DMS53 treated with DMSO at 0.1 percent for 48 hours (cell line): ENCODE measurements at regions not wholly inside any gene's neighbourhood (a gene's known extent, or its start where the extent isn't known, plus 50 kb on each side); places are given as distances from the start of the nearest gene placed in this dataset.

Experiments used
- DNase-seq: peaks from one replicate; lab custom pipeline; 2025; ENCODE audit not compliant: unreplicated experiment; lab: John Stamatoyannopoulos, UW

- peak; percentile 16 for DNase-seq
Observed at GRCh38 chr1:165075725-165076370, 280.7 kb downstream of the LMX1A start.

DNA sequence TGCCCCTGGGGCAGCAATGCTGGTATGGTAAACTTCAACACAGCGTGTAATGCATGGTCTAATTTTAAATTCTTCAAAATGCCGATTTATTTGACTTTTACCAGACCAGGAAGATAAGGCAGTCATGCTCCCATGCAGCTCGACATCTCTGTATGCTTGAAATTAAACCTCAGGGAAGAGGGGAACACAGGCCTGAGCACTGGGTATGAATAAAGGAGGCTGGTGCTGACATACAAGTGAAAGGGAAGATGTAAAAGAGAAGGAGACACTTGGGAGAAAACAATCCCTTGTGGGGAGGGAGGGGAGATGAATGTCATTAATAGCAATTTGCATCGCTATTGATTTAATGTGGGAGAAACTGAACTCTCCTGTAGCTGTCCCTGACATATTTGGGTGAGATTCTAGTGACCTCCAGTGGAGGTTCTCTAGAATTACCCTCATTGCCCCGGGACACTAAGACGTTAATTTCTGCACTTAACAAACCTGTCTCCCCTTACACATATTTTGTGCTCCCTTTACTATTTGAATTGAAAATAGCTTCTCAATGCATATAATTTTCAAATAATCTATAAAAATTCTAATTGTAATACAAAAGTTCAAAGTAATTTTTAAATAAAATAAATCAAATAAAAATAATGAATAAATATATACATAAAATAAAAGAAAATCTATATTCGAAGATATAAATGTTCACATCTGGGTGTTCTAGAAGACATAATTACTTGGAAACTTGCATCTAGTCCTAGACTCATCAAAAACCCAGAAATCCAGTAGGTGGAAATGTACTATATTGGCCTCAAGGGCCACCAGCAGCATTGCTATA is 283.1 kb downstream of the LMX1A start:
- DNase-seq = peak; percentile 56

- no peak for DNase-seq
Observed at GRCh38 chr1:165070675-165071074, 285.8 kb downstream of the LMX1A start.

DNA sequence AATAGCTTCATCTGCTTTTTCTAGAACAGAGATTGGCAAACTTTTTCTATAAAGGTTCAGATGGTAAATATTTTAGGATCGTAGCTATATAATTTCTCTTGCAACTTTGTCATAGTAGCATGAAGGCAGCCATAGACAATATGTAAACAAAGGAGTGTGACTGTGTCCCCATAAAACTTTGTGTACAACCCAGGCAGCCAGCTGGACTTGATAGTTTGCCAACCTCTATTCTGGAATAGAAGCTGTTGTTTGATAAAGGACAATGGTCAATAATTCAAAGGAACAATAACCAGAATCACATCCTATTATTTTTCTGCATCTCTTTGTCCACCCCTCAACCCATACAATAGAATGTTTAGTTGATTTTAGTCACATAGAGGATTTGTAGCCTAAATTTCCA is 286.7 kb downstream of the LMX1A start:
- no peak for DNase-seq

DNA sequence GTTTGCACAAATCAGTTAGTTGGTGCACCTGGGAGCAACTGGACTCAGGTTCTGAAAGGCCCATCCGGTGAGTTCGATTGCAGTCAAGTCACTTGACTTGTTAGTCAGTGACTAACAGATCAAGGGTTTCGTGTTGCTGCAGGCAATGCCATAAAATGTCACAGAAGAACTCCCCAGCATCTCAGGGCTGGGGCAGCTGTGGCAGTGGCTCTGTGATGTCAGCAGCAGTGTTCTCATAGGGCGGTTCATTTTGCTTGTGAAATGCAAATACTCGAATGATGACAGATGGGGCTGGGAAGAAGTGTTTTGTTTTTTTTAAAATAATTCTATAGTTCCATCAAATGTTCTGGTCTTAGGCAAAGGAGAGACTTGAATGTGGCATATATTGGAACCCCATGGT is 287.8 kb downstream of the LMX1A start:
- peak; percentile 71 for DNase-seq

DNA sequence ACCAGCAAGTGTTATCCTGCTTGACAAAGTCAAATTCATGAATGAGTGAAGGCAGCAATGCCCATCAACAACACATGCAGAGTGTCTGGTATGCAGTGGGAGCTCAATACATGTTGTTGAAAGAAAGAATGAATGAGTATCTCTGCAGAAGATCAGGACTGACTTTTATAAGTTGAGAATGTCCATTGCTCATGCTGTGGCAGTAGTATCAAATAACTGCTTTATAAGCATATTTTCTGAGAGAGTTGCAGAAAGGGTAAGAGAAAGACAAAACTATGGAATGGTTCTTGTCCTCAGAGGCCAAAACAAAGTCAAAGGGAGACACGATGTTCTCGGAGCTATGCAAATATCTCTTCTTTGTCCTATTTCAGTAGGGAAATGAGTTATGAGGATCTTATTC is 288.7 kb downstream of the LMX1A start:
- DNase-seq = no peak

GRCh38 chr1:165063181-165063965 is 293.1 kb downstream of the LMX1A start:
- DNase-seq = no peak

DNA sequence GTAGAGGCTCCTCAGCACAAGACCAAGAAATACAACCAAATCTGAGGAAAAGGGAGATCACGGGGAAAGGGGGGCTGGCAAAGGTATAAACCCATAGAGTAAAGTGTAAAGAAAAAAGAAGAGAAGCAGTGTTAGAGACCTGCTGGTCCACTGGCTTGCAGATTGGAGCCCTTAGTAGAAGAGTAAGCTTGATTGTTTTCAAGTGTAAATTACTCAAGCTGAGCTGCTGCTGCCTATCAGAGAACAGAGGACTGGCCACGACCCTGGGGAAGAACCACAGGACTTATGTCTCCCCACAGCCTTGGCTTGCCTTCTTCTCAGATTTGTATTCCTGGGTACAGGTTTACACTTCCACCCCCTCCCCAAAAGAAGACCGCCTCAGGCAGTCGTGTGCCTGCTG is 294.2 kb downstream of the LMX1A start:
- no peak for DNase-seq

- no peak for DNase-seq
Observed at GRCh38 chr1:165060285-165060793, 296.2 kb downstream of the LMX1A start.

DNA sequence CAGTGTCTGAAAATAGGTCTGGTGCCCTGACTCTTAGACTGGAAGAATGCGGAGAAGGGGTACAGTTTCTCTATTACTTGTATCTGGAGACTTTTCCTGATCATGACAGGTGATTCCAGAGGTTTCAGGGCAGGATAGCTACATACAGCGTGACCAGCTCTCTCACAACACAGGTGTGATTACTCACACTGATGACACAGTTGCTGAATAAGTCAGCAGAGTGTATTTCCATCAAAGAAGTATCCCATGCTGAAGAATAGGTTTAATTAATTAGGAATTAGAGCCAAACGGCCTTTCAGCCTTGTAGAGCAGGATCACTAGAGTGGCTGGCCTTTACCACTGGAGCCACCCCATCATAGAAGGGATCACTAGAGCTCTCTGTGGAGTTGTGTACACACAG is 298.6 kb downstream of the LMX1A start:
- no peak for DNase-seq

DNA sequence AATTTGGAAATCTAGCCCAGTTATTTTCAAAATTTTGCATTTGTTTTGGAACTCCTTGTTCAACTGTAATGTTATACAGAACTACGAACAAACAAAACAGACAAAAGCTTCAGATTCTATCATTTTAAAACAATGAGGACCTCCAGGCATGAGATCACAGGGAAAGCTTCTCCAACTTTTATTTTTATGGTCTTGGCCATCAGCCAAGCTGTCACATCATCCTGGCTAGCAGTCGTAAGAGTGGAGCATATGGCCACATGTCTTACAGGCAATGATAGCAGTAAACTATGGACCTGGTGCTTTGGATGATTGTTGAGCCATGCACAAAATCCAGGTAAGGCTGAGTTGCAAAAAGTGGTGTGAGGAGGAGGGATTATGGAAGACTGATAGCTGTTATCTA is 299.6 kb downstream of the LMX1A start:
- no peak for DNase-seq

- no peak for DNase-seq
Observed at GRCh38 chr1:165055581-165055980, 300.9 kb downstream of the LMX1A start.

GRCh38 chr1:165054627-165055026 is 301.9 kb downstream of the LMX1A start:
- no peak for DNase-seq

GRCh38 chr1:165053351-165053750 is 303.2 kb downstream of the LMX1A start:
- DNase-seq = no peak

- DNase-seq = no peak
Observed at GRCh38 chr1:165052936-165053335, 303.6 kb downstream of the LMX1A start.

GRCh38 chr1:165052431-165052830 is 304.1 kb downstream of the LMX1A start:
- DNase-seq = no peak

- peak; percentile 60 for DNase-seq
Observed at GRCh38 chr1:165050246-165050645, 306.3 kb downstream of the LMX1A start.

- no peak for DNase-seq
Observed at GRCh38 chr1:165047994-165048393, 308.5 kb downstream of the LMX1A start.

- DNase-seq = no peak
Observed at GRCh38 chr1:165045902-165046301, 310.6 kb downstream of the LMX1A start.

- no peak for DNase-seq
Observed at GRCh38 chr1:165040641-165041040, 315.9 kb downstream of the LMX1A start.

DNA sequence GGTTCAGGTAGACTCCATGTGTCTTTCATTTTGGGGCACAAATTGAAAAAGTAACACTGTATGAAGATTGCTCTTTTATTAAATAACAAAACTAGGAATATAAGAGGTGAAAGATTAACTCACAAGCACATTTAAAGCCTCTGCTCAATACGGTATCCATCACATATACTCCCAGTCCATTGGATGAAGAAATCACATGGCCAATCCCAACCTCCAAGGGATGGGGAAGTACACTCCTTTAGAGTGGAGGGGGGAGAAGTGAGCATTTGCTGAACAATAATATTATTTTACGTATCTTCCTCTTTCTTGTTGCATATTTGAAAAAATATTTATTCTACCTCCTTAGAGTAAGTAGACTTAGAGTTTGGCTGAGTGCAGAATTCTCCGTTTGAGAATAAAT is 316.5 kb downstream of the LMX1A start:
- no peak for DNase-seq

- no peak for DNase-seq
Observed at GRCh38 chr1:165036403-165036802, 320.1 kb downstream of the LMX1A start.
